Activated CD4-positive, alpha-beta T cell treated with anti-CD3 and anti-CD28 coated beads, Interleukin-2, Interleukin-6, amounts not matched to agents 100 ng/mL and 50 ng/mL, durations not matched to agents 16 hours and 8 hours (primary cell): ENCODE measurements at regions not wholly inside any gene's neighbourhood (a gene's known extent, or its start where the extent isn't known, plus 50 kb on each side); places are given as distances from the start of the nearest gene placed in this dataset.
"Not testable (repeated sequence)": the region's sequence is repeated elsewhere in the genome, so short reads cannot be mapped to it uniquely, and the experiment has no call there.

Experiments
- DNase-seq: peaks from one replicate; pipeline ENCODE4 v3.0.0-alpha.2; 2020

GRCh38 chr2:239666855-239667376 is 266.1 kb upstream of the HDAC4 start:
- no peak for DNase-seq

- DNase-seq: no peak
These were observed 265.4 kb upstream of the HDAC4 start for GRCh38 chr2:239666053-239666854.

GRCh38 chr2:239664216-239664810 is 263.5 kb upstream of the HDAC4 start:
- DNase-seq: no peak

- DNase-seq: no peak
These were observed 262.6 kb upstream of the HDAC4 start for GRCh38 chr2:239663364-239663924.

GRCh38 chr2:239662413-239663120 is 261.7 kb upstream of the HDAC4 start:
- no peak for DNase-seq

- no peak for DNase-seq
These were observed 260.8 kb upstream of the HDAC4 start for GRCh38 chr2:239661334-239662312.

- no peak for DNase-seq
These were observed 259.8 kb upstream of the HDAC4 start for GRCh38 chr2:239660390-239661230.

GRCh38 chr2:239657992-239658391 is 257.2 kb upstream of the HDAC4 start:
- no peak for DNase-seq

- DNase-seq: no peak
These were observed 256.4 kb upstream of the HDAC4 start for GRCh38 chr2:239657236-239657635.

GRCh38 chr2:239654266-239654665 is 253.4 kb upstream of the HDAC4 start:
- no peak for DNase-seq

GRCh38 chr2:239651859-239652258 is 251.0 kb upstream of the HDAC4 start:
- no peak for DNase-seq

GRCh38 chr2:239650674-239651073 is 249.9 kb upstream of the HDAC4 start:
- DNase-seq: no peak

- DNase-seq: no peak
These were observed 248.5 kb upstream of the HDAC4 start for GRCh38 chr2:239649309-239649708.

- DNase-seq: no peak
These were observed 247.8 kb upstream of the HDAC4 start for GRCh38 chr2:239648607-239649006.

- DNase-seq: no peak
These were observed 246.4 kb upstream of the HDAC4 start for GRCh38 chr2:239647052-239647819.

- DNase-seq: no peak
These were observed 245.4 kb upstream of the HDAC4 start for GRCh38 chr2:239646184-239646583.

GRCh38 chr2:239644594-239644993 is 243.8 kb upstream of the HDAC4 start:
- DNase-seq: not testable (repeated sequence)

GRCh38 chr2:239644011-239644410 is 243.2 kb upstream of the HDAC4 start:
- DNase-seq: no peak

GRCh38 chr2:239642406-239643004 is 241.7 kb upstream of the HDAC4 start:
- DNase-seq: no peak

- DNase-seq: not testable (repeated sequence)
These were observed 241.1 kb upstream of the HDAC4 start for GRCh38 chr2:239641904-239642303.
